Hematopoietic multipotent progenitor cell treated with erythropoietin and hydrocortisone succinate and interleukin-3 and kit ligand, for 4 days (in vitro differentiated cells): ENCODE measurements at regions not wholly inside any gene's neighbourhood (a gene's known extent, or its start where the extent isn't known, plus 50 kb on each side); places are given as distances from the start of the nearest gene placed in this dataset.
A peak's percentile ranks its signal among the peaks of the same experiment; 100 is the strongest.
"Not testable (repeated sequence)": the region's sequence is repeated elsewhere in the genome, so short reads cannot be mapped to it uniquely, and the experiment has no call there.

Experiments used
- DNase-seq: peaks from one replicate; pipeline ENCODE4 v3.0.0-alpha.2; 2015

- no peak for DNase-seq
Observed at GRCh38 chr12:30329281-30329680, 366.4 kb downstream of the IPO8 start.

GRCh38 chr12:30323008-30323407 lies 372.7 kb downstream of the IPO8 start:
- no peak for DNase-seq

- no peak for DNase-seq
Observed at GRCh38 chr12:30320561-30320960, 375.1 kb downstream of the IPO8 start.

GRCh38 chr12:30314506-30315100 lies 381.1 kb downstream of the IPO8 start:
- no peak for DNase-seq

- DNase-seq = no peak
Observed at GRCh38 chr12:30308010-30308717, 387.5 kb downstream of the IPO8 start.

GRCh38 chr12:30304528-30304927 lies 391.1 kb downstream of the IPO8 start:
- no peak for DNase-seq

- no peak for DNase-seq
Observed at GRCh38 chr12:30301291-30301690, 394.4 kb downstream of the IPO8 start.

- no peak for DNase-seq
Observed at GRCh38 chr12:30296486-30296885, 399.2 kb downstream of the IPO8 start.

GRCh38 chr12:30286345-30286926 lies 409.2 kb downstream of the IPO8 start:
- peak; percentile 36 for DNase-seq

GRCh38 chr12:30278401-30278800 lies 417.3 kb downstream of the IPO8 start:
- no peak for DNase-seq

GRCh38 chr12:30272515-30272914 lies 423.2 kb downstream of the IPO8 start:
- not testable (repeated sequence) for DNase-seq

- DNase-seq = no peak
Observed at GRCh38 chr12:30269496-30269895, 426.2 kb downstream of the IPO8 start.

GRCh38 chr12:30268041-30268440 lies 427.6 kb downstream of the IPO8 start:
- DNase-seq = no peak

GRCh38 chr12:30263434-30263833 lies 432.2 kb downstream of the IPO8 start:
- no peak for DNase-seq

- DNase-seq = no peak
Observed at GRCh38 chr12:30257618-30258017, 438.1 kb downstream of the IPO8 start.

GRCh38 chr12:30251546-30251945 lies 444.1 kb downstream of the IPO8 start:
- no peak for DNase-seq

GRCh38 chr12:30243426-30243825 lies 452.2 kb downstream of the IPO8 start:
- DNase-seq = no peak

GRCh38 chr12:30219047-30219446 lies 435.3 kb upstream of the TMTC1 start:
- DNase-seq = no peak

- DNase-seq = no peak
Observed at GRCh38 chr12:30218073-30218472, 434.3 kb upstream of the TMTC1 start.

GRCh38 chr12:30213166-30213565 lies 429.4 kb upstream of the TMTC1 start:
- no peak for DNase-seq

GRCh38 chr12:30211743-30212142 lies 428.0 kb upstream of the TMTC1 start:
- DNase-seq = no peak

- no peak for DNase-seq
Observed at GRCh38 chr12:30203981-30204380, 420.2 kb upstream of the TMTC1 start.

- no peak for DNase-seq
Observed at GRCh38 chr12:30202521-30203254, 418.9 kb upstream of the TMTC1 start.
